ENCODE measurements at regions not wholly inside any gene's neighbourhood (a gene's known extent, or its start where the extent isn't known, plus 50 kb on each side); places are given as distances from the start of the nearest gene placed in this dataset.

- TF ChIP-seq CTCF (IDR thresholded peaks at IDR 0.05) (no peak), POLR2A (IDR thresholded peaks at IDR 0.05) (no peak)
Observed at GRCh38 chr11:13782390-13783075, 114.1 kb downstream of the FAR1 start.

All from uterus (tissue), 2 donors.